ENCODE measurements at regions not wholly inside any gene's neighbourhood (a gene's known extent, or its start where the extent isn't known, plus 50 kb on each side); places are given as distances from the start of the nearest gene placed in this dataset.

DNA sequence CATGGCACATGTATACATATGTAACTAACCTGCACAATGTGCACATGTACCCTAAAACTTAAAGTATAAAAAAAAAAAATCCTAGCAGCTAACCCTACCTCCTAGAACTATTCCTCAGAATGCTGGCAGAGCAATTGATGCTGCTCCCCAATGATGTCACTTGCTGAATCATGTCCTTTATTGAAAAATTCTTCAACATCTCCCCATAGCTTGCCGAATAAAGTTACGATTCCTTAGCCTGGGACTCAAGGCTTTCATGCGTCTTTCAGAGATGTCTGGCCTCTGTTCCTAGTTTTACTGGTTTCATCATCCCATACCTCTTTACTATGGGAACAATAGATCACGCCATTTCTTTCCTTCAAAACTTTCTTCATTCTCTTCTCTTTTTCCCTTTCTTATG, 174.7 kb upstream of the FAT1 start:
- BruUV-seq (replicated peaks): no TSS peak
- peaks cover 39% of the 10 kb centered on the region for H3K4me1 ChIP-seq (ENCODE audit: insufficient read depth, low read length)
- peaks cover 0 to 16% of the 10 kb centered on the region in 2 experiments; a peak in 2 of 5 replicates for H3K27me3 ChIP-seq (ENCODE audit: control insufficient read depth in 1 of 2, insufficient read depth in 2 of 2, low read length in 2 of 2)
- H3K27ac ChIP-seq (ENCODE audit: extremely low read length, insufficient read depth, low read length): no peak overlapping the region
- no peak overlapping the region for H3K4me2 ChIP-seq (ENCODE audit: low read depth, low read length)
- intact Hi-C loops (cut with micrococcal nuclease; ENCODE audit: unreplicated experiment): no loop called here
- no peaks in the 10 kb centered on the region for H3K79me2 ChIP-seq (ENCODE audit: insufficient read depth, low read length)
- no peak for ATAC-seq
- H3K9ac ChIP-seq (ENCODE audit: insufficient read depth, low read depth, low read length): no peak overlapping the region
- in situ Hi-C loops (cut with HindIII; ENCODE audit: extremely low pct_ligation_motif_present, low pct_unique_long_range_greater_than_20kb): no loop called here
- no peaks in the 10 kb centered on the region for H3K9me3 ChIP-seq (ENCODE audit: low read length)
- no peak overlapping the region for H2AFZ ChIP-seq (ENCODE audit: low read length)
- 74% methylated on average over 4 of the region's 4 CpGs for WGBS (ENCODE audit: low lambda C conversion rate)
- H3K4me3 ChIP-seq (replicated peaks in 1 of 3; ENCODE audit: insufficient read depth in 1 of 3, low read depth in 2 of 3, low read length in 3 of 3): no peak overlapping the region
- ChIA-PET POLR2A (no interaction called here), CTCF (ENCODE audit: low intra/inter-chr PET ratio, low total read pairs) (no interaction called here)
- no peak for FAIRE-seq
- H4K20me1 ChIP-seq (ENCODE audit: insufficient read depth, low read length): no peaks in the 10 kb centered on the region
- no peak for DNase-seq (ENCODE audit: low spot score)
- H3K36me3 ChIP-seq (replicated peaks in 1 of 2; ENCODE audit: control insufficient read depth in 1 of 2, insufficient read depth in 2 of 2, low read length in 2 of 2): no peaks in the 10 kb centered on the region
- TF ChIP-seq, protein P1, sequence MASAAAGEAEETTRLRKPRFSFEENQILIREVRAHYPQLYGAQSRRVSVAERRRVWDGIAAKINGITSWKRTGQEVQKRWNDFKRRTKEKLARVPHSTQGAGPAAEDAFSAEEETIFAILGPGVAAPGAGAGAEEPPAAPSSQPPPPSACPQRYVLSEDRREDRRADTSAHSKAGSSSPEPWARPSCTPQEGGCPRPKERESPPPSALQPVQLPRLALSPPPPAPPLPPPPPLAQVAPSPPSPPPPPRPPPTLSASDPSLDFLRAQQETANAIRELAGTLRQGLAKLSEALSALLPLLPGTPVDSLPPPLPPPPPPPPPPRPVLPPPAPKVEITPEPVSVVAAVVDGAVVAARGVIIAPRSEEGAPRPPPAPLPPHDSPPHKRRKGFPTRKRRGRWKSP (CRISPR knock-in tag; IDR thresholded peaks at IDR 0.05): no peak
- no peak for TF ChIP-seq POLR2AphosphoS2 (IDR thresholded peaks at IDR 0.05; ENCODE audit: low read depth, low read length)
- no peak for TF ChIP-seq ELF1 (CRISPR knock-in tag; IDR thresholded peaks at IDR 0.05)

DNA sequence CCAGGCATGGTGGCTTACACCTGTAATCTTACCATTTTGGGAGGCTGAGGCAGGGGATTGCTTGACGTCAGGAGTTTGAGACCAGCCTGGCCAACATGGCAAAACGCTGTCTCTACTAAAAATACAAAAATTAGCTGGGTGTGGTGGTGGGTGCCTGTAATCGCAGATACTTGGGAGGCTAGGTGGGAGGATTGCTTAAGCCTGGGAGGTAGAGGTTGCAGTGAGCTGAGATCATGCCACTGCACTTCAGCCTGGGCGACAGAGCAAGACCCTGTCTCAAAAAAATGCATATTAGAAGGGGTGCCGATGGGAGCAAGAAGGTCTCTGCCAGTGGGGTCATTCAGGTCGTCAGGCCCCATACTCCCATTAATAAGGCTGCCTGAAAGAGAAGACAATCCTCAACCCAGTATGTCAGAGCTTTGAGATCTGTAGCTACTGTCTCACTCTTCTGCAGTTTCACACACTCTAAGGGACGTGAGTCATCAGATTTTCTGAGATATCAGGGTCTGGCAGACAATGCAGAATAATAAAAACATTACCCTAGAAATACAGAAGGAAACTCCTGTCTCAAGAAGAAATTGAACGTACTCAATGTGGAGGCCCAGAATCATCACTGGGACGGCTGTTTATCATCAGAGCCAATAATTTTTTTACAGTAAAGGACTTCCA, 176.7 kb upstream of the FAT1 start:
- DNase-seq (ENCODE audit: low spot score) (no peak), ATAC-seq (peak; percentile 36), FAIRE-seq (no peak)
- 0 out of 2 replicates have a peak, but pooled peaks have one; percentile 18 for TF ChIP-seq ZNF121 (CRISPR knock-in tag; IDR thresholded peaks at IDR 0.05)
- no peak for TF ChIP-seq ZNF136 (CRISPR knock-in tag; IDR thresholded peaks at IDR 0.05; ENCODE audit: low read depth)
- Histone ChIP-seq H3K9me3 (ENCODE audit: low read length) (no peaks in the 10 kb centered on the region), H3K36me3 (replicated peaks in 1 of 2; ENCODE audit: control insufficient read depth in 1 of 2, insufficient read depth in 2 of 2, low read length in 2 of 2) (no peaks in the 10 kb centered on the region), H3K27me3 (ENCODE audit: control insufficient read depth in 1 of 2, insufficient read depth in 2 of 2, low read length in 2 of 2) (no peaks in the 10 kb centered on the region; a peak in 1 of 5 replicates), H3K4me1 (ENCODE audit: insufficient read depth, low read length) (peaks cover 47% of the 10 kb centered on the region), H3K79me2 (ENCODE audit: insufficient read depth, low read length) (no peaks in the 10 kb centered on the region), H2AFZ (ENCODE audit: low read length) (no peak overlapping the region), H4K20me1 (ENCODE audit: insufficient read depth, low read length) (no peaks in the 10 kb centered on the region), H3K9ac (ENCODE audit: insufficient read depth, low read depth, low read length) (no peak overlapping the region), H3K4me3 (replicated peaks in 1 of 3; ENCODE audit: insufficient read depth in 1 of 3, low read depth in 2 of 3, low read length in 3 of 3) (no peak overlapping the region), H3K4me2 (ENCODE audit: low read depth, low read length) (no peak overlapping the region; the same call in 1 of the 2 replicates), H3K27ac (ENCODE audit: extremely low read length, insufficient read depth, low read length) (no peak overlapping the region)
- ChIA-PET CTCF (ENCODE audit: low intra/inter-chr PET ratio, low total read pairs) (no interaction called here), POLR2A (no interaction called here)
- BruUV-seq (replicated peaks): no TSS peak
- WGBS (ENCODE audit: low lambda C conversion rate): 32% methylated on average over 9 of the region's 9 CpGs
- intact Hi-C loops (cut with micrococcal nuclease; ENCODE audit: unreplicated experiment): no loop called here
- in situ Hi-C loops (cut with HindIII; ENCODE audit: extremely low pct_ligation_motif_present, low pct_unique_long_range_greater_than_20kb): no loop called here
